Activated CD4-positive, alpha-beta T cell treated with anti-CD3 and anti-CD28 coated beads for 24 hours (primary cell): ENCODE measurements at regions not wholly inside any gene's neighbourhood (a gene's known extent, or its start where the extent isn't known, plus 50 kb on each side); places are given as distances from the start of the nearest gene placed in this dataset.

Experiments
- DNase-seq, 2 donors: peaks; one replicate each; pipeline ENCODE4 v3.0.0-alpha.2; 2020; ENCODE audit warnings: low read depth in 2 of 2

DNA sequence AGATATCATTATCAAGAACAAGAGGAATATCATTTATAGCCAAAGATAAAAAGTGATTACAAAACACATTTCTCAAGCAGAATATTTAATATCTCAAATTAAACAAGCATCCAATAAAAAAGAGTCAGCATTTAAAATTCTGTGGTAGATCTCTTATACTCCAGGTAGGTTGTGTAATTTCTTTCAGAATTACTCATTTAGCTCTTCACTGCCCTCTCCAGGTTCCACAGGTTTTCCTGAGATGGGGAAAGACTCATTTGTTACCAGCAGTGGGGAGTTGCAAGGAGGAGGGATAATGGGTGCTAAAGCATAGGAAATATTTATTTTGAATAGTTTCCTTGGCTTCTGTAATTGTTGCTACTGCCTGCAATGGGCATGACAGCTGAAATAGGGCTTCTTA, 83.1 kb upstream of the RASGRP1 start:
- DNase-seq: no peak

DNA sequence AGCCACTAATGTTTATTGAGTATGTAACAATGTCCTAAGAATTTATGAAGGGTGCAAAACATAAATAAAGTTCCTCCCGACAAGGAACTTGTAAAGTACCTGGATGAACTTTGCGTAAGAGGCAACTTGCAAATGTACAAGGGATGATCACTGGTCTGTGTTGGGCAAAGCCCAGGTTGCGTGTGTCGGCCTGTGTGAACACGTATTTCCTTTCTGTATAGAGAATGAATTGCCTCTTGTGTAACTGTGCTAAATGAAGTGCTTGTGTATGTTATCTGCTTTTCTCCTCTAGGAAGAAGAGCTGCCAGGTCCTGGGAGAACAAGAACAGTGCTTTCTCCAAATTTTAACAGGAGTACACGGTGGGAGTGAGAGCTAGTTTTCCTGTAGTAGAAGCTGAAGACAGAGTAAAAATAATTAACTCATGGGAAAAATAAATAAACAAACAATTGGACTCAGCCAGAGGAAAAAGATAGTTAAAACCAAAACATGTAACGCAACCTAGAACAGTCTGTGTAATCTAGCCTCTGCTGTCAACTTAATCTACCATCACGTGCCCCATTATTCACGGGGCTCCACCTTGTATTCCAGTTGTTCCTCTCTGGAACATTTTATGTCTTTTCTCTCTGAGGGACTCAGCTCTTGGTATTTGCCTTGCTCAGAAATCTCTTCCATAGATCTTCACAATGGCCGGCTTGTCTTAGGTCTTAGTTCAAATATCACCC, 83.7 kb upstream of the RASGRP1 start:
- DNase-seq: no peak

DNA sequence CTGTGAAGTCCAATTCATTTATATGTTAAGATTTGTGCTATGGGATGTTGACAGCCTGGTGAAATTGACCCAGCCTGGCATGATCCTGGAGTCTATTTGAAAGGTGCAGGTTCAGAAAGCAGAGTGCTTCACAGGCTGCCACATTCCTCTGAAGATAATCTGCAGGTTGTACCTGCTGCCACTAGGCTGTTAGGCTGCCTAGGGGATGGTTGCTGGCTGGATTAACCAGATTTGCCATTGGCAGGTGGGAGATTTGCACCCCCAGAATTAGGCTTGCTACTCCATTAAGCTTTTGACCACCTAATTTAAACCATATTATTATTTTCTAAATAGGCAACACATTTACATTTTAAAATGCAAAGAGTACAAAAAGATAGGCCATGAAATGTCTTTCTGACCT, 85.8 kb upstream of the RASGRP1 start:
- no peak for DNase-seq

DNA sequence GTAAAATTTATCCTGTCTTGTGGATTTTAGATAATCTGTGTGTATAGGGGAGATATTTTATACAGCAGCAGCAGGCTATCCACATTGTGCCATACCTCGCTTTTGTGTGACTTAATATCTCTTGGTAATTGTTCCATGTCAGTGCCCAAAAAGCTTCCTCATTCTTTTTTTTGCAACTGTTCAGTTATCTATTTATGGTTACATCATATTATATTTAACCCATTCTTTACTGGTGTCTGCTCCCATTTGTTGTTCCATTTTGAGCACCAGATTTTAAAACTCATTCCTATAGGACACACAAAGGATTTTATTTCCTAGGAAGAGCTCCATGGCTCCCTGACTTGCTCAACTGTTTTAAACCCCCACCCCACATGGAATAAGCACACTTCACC, 86.3 kb upstream of the RASGRP1 start:
- DNase-seq: no peak

DNA sequence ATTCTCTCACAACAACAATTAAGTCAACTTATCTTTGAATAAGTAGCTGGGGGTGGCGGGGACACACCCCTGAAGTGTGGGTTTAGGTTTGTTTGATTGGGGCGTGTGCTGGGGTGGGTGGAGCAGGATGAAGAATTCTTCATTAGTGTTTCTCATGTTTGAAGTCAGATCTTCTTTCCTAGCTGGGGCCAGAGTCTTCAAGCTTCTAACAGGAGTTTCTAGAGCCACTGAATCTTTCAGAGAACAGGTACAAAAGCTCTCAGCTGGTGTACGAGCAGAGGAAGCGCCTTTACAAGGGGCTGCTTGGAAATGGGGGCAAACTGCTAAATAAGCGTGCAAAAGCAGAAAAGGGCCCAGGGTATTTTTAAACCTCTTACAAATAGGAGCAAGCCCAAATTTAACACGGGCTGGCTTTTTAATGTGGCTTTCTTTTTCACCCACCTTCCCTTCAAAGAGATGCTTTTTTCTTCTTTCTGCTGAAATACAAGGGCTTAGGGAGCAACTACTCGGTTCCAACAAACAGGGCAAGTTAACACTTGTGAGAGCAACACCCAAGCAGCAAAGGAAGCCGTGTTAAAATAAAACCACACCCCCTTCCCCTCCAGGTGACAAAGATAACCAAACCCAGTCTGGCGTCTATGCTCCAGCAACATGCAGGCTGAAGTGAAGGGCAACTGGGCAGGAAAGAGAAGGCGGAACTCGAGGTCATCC, 86.9 kb upstream of the RASGRP1 start:
- DNase-seq: no peak

DNA sequence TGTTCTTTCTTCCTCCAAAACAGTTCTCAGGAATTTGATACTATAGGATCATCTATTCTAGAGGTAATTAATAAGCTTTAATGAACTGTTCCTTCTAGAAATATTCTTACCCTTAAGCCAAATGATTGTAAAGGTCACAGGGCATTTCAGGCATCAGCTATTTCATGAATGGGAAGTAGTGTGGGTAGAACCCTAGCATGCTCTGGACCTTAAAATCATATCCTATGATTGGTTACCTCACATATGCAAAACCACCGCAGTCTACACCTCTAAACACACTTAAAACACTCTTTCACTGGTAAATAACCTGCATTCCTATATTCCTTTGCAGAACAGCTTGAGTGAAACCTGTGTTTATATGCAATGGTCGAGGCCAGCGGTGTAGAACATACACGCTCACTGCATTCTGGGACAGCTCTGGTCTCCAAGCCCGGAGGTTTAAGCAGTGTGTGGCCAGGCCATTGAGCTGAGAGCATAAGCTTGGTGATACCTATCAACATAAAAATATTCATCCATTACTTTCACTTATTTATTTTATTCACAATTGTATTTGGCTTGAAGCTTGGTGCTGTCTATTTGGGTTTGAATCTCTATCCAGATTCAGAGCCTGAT, 87.7 kb upstream of the RASGRP1 start:
- DNase-seq: no peak

DNA sequence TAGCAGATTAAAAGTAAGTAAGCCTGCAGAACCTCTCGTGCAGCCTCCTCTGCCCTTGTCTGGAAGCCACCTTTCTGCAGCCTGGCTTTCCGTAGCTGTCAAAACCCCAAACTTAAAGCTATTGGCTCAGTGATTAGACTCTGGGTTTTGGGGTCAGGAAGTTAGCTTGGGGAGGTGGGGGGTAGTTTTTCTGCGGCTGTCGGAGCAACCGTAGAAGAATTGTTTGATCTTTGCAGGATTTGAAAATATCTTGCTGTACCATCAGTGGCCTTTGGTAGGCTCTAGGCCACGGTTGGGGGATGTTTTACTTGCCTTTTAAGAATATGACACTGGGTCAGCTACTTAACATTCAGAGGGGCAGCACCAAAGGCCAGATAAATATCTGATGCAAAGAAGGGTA, 88.4 kb upstream of the RASGRP1 start:
- no peak for DNase-seq

DNA sequence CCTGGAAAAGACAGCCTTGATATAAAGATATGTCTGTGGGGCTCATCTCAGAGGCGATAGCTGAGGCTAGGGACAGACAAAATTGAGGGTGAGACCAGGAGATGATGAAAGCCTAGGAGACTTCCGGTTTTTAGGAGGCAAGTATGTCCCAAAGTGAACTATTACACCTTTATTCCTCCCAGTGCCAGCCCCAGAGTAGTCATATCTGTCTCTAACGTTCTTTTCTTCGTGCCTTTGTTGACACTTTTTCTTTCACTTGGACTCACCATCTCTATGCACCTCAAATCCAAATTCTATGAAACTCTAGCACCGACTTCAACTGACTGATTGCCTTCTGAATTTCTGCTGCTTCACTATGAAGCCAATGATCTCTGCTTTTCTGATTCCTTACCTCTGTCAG, 93.8 kb upstream of the RASGRP1 start:
- no peak for DNase-seq

DNA sequence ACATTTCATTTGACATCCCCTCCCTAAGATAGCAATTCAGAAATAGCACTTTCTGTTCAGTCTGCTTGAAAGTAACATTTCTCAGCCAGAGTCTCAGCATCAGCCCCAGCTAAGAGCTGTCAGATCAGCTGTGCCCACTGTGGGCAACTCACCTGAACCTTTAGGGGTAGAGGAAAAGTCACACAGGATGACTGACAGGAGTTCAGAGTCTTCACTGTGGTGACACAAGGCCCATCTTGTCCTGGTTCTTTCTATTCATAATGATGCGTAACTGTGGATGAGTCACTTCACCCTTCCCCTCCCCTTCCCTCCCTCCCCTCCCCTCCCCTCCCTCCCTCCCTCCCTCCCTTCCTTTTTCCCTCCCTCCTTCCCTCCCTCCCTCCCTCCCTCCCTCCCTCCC, 96.1 kb upstream of the RASGRP1 start:
- no peak for DNase-seq

DNA sequence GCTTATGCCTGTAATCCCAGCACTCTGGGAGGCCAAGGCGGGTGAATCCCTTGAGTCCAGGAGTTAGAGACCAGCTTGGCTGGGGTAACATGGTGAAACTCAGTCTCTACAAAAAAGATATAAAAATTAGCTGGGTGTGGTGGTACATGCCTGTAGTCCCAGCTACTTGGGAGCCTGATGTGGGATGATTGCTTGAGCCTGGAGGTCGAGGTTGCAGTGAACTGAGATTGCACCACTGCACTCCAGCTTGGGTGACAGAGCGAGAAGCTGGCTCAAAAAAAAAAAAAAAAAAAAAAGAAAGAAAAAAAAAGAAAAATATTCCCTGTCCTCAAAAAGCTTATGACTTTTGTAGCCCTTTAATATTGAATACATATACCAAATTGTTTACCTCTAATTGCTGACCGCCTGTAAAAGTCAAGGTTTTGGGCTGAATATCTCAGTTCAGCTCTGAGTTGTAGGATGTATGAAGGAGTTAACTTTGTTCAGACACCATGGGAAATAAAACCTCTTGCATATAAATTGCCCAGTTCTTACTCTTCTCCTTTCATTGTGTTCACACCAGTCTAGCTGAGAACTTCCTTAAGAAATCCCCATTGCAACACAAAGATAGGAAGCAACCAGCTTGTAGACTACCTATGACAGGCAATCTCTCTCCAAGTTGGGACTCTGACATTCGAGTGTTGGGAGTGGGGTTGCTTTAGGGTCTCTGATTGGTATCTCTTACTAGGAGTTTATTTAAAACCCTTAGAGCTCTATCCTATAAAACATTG, 97.6 kb upstream of the RASGRP1 start:
- DNase-seq: no peak

DNA sequence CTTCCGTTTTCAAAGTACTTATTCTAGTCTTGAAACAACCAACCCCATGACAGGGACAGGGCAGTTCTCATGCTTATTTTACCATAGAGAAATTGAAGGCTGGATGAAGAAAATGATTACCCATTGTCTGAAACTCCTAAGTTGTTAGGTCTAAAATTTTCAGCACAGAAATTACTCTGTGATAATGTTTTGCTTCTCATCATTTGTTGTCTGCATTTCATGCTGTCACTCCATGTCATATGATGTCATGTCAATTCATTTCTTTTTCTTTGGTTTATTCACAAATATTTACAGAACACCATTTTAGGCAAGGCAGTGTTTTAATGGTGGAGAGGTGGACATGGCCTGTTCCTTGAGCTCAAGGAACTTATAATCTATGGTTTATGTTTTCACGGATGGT, 98.2 kb upstream of the RASGRP1 start:
- no peak for DNase-seq

DNA sequence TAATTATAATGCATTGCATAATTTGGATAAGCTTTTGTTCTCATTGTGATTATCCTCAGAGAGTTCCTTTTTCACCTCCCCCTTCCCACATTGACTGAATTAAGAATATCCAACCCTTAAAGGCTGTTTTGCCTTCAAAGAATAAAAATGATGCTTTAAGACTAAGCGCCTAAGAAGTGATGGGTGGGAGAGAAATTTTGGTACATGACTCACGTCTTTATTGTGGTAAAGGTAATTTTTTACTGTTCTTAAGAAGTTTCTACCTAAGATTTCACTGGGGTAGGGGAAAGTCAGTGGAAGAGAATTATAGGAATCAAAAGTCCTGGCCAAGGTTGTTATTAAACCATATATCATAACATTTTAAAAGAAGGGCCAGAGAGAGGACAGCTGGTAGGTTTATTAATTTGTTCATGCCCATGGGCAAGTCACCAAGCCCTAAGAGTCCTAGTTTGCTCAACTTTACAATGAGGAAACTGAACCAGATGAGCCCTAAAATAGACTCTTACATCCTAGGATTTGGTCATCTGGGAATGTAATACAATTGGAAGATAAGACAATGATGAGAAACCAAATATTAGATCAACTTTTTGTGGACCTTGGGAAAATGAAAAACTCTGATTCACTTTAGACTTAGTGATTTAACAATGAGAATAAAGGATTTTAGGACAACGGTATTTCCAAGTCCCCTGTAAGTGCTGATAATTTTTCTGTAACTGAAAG, 101.1 kb upstream of the RASGRP1 start:
- DNase-seq: no peak

DNA sequence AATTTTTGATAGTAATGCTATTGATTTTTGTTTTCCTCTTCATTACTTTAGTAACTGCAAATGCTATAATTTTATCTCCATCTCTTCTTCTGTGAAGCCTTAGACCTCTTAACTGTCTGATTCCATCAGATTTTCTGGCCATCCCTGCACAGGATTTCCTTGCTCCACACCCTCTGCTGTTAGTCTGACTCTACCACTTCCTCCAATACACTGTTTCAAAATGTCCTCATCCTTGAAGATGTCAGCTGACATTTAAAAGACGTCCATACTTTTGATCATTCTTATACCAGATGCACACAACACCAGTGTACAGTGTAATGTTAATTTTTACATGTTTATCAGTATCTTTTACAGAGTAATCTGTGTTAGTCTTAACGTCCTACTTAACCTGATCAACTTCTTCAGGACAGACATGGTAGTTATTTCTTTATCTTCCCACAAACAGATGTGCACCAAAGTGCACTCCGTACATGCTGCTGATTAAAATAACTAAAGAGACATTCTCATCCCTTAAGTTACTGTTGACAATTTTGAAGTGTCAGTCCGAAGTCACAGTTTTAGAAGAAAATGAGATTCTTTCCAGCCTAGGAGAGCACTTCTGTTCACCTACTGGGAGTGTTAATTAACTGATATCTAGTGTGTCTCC, 102.4 kb upstream of the RASGRP1 start:
- DNase-seq: no peak

DNA sequence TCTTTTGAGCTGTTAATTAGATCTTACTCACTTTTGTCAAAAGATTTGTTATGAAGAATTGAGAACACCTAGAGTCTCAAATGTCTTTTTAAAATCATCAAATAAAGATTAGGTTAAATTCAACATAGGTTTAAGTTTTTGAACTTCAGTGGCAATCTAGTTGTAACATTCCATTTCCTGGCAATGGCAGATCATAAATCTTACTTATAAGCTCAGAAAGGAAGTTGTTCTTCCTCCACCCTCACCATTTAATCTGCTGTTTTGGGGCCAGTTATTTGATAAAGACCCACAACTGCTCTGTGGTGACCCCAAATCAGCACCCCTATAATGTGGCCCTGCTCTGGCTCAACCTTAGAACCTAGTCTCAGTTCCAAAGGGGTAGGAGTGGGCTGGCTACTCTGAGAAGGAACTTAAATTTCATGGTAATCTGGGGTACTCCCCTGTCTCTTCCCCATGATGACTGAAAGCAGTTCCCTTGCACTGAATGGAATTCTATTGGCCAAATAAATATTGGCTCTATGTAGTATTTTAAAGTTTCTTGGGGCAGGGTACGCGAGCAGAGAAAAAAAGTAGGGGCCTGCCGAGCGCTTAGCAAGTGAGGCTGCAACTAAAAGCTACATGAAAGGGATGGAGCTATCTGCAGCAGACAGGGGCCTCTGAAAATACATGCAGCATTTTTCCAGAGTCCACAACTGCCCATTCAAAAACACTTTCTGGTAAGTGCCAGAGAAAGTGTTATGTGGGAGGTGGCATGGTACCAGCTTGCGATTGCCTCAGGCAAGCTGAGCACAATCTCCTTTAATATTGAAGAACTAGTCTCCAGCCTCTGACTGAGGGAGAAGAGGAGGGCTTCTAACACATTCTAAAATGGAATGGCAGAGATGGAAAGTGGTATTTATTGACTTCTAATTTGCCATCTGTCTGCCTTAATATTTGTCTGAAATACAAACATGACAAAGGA, 103.6 kb upstream of the RASGRP1 start:
- DNase-seq: no peak

DNA sequence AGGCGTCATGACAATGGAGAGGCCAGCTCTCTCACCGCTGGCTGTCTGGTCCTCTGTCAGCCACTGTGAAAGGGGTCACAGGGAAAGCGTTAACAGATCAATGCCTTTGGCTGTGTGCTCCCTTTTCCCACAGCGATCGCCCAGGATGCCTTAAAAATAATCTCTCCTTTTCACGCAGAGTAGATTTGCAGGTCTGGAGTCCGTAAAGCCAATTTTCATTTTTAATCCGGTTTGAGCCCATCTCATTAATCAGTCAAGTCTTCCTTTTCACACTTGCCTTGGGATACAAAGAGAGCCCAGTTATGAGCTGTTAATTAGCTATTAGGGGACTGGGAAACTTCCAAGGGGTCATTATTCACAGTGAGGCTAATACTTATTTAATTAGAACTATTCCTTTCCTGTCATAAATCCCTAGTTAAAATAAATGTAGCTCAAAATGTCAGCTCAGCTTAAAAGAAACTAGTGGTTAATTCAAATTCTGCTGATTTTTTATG, 104.3 kb upstream of the RASGRP1 start:
- DNase-seq: no peak

DNA sequence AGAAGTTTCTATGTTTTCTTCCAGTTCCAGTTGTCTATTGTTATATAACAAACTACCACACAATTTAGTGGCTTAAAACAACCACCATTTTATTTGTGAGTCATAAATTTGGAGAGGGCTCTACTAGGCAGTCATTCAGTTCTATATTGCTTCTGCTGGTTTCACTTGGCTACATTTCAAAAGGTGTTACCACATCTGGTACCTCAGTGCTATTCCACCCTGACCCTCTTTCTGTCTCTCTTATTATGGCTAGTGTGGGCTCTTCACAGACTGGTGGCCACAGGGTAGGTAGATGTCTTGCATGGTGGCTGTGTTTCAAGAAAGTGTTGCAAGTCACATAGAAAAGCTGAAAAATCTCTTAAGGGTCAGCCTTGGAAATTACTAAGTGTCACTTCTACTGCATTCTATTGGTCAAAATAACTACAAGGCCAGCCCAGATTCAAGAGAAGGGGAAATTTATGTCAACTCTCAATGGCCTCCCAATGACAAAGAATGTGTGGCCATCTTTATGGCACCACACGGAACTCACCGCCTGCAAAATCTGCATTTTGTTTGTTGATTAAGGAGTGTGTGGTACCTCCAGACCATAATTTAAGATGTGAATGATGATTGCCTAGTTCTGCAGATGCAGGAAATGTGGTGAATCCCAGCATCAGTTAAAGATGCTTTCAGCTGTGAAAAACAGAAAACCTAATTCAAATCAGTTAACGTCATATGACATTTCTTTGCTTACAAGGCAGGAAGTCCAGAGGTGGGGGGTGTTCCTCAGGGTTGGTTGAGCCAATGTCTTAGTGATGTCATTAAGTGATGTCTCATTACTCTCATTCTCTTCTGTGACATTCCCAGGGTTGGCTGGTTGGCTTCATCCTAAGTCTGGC, 105.8 kb upstream of the RASGRP1 start:
- DNase-seq: peak in 1 of 2 donors; percentile 32

DNA sequence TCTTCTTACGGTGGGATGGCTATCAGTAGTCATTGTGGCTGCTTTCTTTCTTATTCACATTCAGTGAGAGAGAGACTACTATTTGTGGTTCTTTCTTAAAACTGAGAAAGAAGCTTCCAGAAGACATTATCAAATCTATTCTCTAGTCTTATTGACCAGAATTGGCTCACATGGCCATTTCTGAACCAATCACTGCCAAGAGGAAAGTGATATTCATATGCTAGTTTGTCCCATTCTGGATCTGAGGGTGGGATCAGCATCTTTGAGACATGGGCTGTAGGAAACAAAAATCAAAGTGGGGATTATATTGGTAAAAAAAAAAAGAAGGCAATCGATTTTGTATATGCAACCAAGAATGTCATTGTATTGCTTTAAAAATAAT, 106.4 kb upstream of the RASGRP1 start:
- DNase-seq: no peak

DNA sequence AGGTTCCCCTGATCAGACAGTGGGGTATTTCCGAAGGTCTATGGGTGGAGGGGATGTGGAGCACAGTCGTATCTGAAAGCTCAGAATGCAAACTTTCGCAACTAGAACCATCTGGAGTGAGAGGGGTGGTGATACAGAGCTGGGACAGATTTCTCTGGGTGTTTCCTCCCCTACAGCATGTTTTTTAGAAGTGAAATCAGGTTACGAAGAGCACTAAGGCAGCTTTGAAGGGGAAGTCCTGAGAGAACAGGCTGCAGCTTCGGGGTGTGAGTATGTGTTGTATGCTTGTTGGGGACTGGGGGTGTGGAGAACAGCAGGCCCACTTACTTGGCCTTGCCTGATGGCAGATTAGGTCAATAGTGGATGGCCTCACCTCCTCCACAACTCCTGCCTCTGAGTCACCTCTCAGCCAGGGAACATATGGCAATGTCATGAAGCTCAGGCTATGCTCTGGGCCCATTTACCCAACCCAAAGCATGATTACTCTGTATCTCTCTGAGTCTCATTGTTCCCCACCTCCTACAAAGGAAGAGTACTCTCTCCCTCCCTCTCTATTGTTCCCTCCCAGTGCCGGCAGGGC, 107.2 kb upstream of the RASGRP1 start:
- DNase-seq: no peak

DNA sequence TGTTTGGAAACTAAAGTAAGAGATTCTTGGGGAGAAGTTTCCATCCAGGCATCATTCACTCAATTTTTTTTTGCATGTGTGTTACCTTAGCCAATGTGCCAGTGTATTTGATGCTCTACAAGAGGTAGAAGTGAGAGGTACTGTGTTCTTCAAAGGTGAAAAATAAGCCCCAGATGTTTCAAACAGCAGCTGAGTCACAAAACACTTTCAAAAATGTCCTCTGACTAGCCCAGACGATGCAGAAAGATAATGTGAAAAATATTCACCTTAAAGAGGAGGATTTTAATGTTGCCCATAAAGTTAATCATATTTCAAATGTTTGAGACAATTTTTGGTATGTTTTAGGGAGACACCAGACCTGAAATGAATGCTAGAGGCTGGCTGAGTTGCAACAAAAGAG, 107.7 kb upstream of the RASGRP1 start:
- DNase-seq: no peak
